ENCODE measurements at regions not wholly inside any gene's neighbourhood (a gene's known extent, or its start where the extent isn't known, plus 50 kb on each side); places are given as distances from the start of the nearest gene placed in this dataset.
"Not testable (repeated sequence)": the region's sequence is repeated elsewhere in the genome, so short reads cannot be mapped to it uniquely, and the experiment has no call there.

GRCh38 chr9:21533597-21533996, 51.5 kb upstream of the IFNE start:
- no peak for DNase-seq

GRCh38 chr9:21535396-21535795, 53.3 kb upstream of the IFNE start:
- DNase-seq: no peak

- DNase-seq: no peak
These were observed 60.7 kb upstream of the IFNE start for GRCh38 chr9:21542787-21543186.

- DNase-seq: no peak
These were observed 61.1 kb upstream of the IFNE start for GRCh38 chr9:21543187-21543586.

GRCh38 chr9:21543816-21544215, 61.7 kb upstream of the IFNE start:
- DNase-seq: not testable (repeated sequence)

- DNase-seq: no peak
These were observed 64.8 kb upstream of the IFNE start for GRCh38 chr9:21546949-21547348.

- DNase-seq: no peak
These were observed 67.2 kb upstream of the IFNE start for GRCh38 chr9:21549251-21549765.

- no peak for DNase-seq
These were observed 67.8 kb upstream of the IFNE start for GRCh38 chr9:21549890-21550289.

- no peak for DNase-seq
These were observed 68.3 kb upstream of the IFNE start for GRCh38 chr9:21550392-21550791.

GRCh38 chr9:21551401-21551800, 69.3 kb upstream of the IFNE start:
- DNase-seq: no peak

- no peak for DNase-seq
These were observed 70.4 kb upstream of the IFNE start for GRCh38 chr9:21552244-21553170.

GRCh38 chr9:21553441-21553840, 71.3 kb upstream of the IFNE start:
- DNase-seq: no peak

GRCh38 chr9:21554813-21555212, 72.7 kb upstream of the IFNE start:
- no peak for DNase-seq

GRCh38 chr9:21555911-21556310, 73.8 kb upstream of the IFNE start:
- DNase-seq: no peak

- DNase-seq: no peak
These were observed 74.7 kb upstream of the IFNE start for GRCh38 chr9:21556581-21557427.

GRCh38 chr9:21557428-21557768, 75.3 kb upstream of the IFNE start:
- DNase-seq: no peak

GRCh38 chr9:21558079-21558478, 76.0 kb upstream of the IFNE start:
- no peak for DNase-seq

- no peak for DNase-seq
These were observed 76.7 kb upstream of the IFNE start for GRCh38 chr9:21558615-21559401.

GRCh38 chr9:21559402-21560280, 77.5 kb upstream of the IFNE start:
- peak; percentile 9 for DNase-seq

- no peak for DNase-seq
These were observed 78.2 kb upstream of the IFNE start for GRCh38 chr9:21560281-21560745.

- DNase-seq: no peak
These were observed 79.4 kb upstream of the IFNE start for GRCh38 chr9:21561502-21561901.

- no peak for DNase-seq
These were observed 82.1 kb upstream of the IFNE start for GRCh38 chr9:21564175-21564574.

Data from suppressor macrophage treated with lipopolysaccharide for 4 hours (primary cell).